HL-60 (cell line): ENCODE measurements at regions not wholly inside any gene's neighbourhood (a gene's known extent, or its start where the extent isn't known, plus 50 kb on each side); places are given as distances from the start of the nearest gene placed in this dataset.
"Not testable (repeated sequence)": the region's sequence is repeated elsewhere in the genome, so short reads cannot be mapped to it uniquely, and the experiment has no call there.

ENCODE experiments used
- CTCF ChIP-seq: IDR thresholded peaks from one replicate; pipeline ENCODE4 v1.5.1; 2011; ENCODE audit warnings: low read length, control low read depth, inconsistent platforms; ENCODE audit not compliant: insufficient read depth
- POLR2AphosphoS5 ChIP-seq: IDR thresholded peaks from 2 replicates; pipeline ENCODE4 v1.6.1; 2012; ENCODE audit warnings: low read depth
- REST ChIP-seq: IDR thresholded peaks from 2 replicates; pipeline ENCODE4 v1.6.1; 2012; ENCODE audit warnings: low read depth; ENCODE audit not compliant: insufficient replicate concordance

GRCh38 chr1:840592-840991, 83.1 kb upstream of the SAMD11 start:
- TF ChIP-seq CTCF, POLR2AphosphoS5, REST: not testable (repeated sequence)
